Kidney epithelial cell (primary cell): ENCODE measurements at regions not wholly inside any gene's neighbourhood (a gene's known extent, or its start where the extent isn't known, plus 50 kb on each side); places are given as distances from the start of the nearest gene placed in this dataset.

Experiments used
- DNase-seq: peaks from one replicate; pipeline ENCODE4 v3.0.0-alpha.2; 2010; ENCODE audit warnings: low read depth
- H3K27me3 ChIP-seq: 2 replicates; pipeline ENCODE4 v1.6.0; 2011; ENCODE audit warnings: low read length; ENCODE audit not compliant: control insufficient read depth, insufficient read depth
- H3K36me3 ChIP-seq: 2 replicates; pipeline ENCODE4 v1.5.1; 2011; ENCODE audit warnings: low read length; ENCODE audit not compliant: control insufficient read depth, insufficient read depth
- H3K4me3 ChIP-seq: 2 replicates; pipeline ENCODE4 v1.5.1; 2011; ENCODE audit warnings: low read depth, mild to moderate bottlenecking, control low read depth, low read length
- CTCF ChIP-seq: IDR thresholded peaks from 2 replicates; pipeline ENCODE4 v1.5.1; 2011; ENCODE audit warnings: mild to moderate bottlenecking, moderate library complexity, low read length, control low read depth, inconsistent platforms; ENCODE audit not compliant: insufficient read depth, poor library complexity, severe bottlenecking

- no peak for DNase-seq
- H3K4me3 ChIP-seq, result no peak overlapping the region
- H3K36me3 ChIP-seq, result no peaks in the 10 kb centered on the region
- peak; percentile 57 for TF ChIP-seq CTCF
- peaks cover 16% of the 10 kb centered on the region for H3K27me3 ChIP-seq
These were observed 79.6 kb upstream of the TEKT1 start for GRCh38 chr17:6910987-6911603.

- Histone ChIP-seq H3K27me3 (peaks cover 16% of the 10 kb centered on the region), H3K4me3 (no peak overlapping the region), H3K36me3 (no peaks in the 10 kb centered on the region)
- no peak for DNase-seq
- TF ChIP-seq CTCF, result no peak
These were observed 80.9 kb upstream of the TEKT1 start for GRCh38 chr17:6912110-6913051.

GRCh38 chr17:6913608-6914443 lies 82.0 kb upstream of the ALOX12 start:
- H3K36me3 ChIP-seq, result no peaks in the 10 kb centered on the region
- no peak overlapping the region for H3K4me3 ChIP-seq
- DNase-seq, result no peak
- TF ChIP-seq CTCF, result peak; percentile 79
- peaks cover 16% of the 10 kb centered on the region for H3K27me3 ChIP-seq

GRCh38 chr17:6914711-6915110 lies 81.1 kb upstream of the ALOX12 start:
- TF ChIP-seq CTCF, result no peak
- H3K4me3 ChIP-seq, result no peak overlapping the region
- H3K36me3 ChIP-seq, result no peaks in the 10 kb centered on the region
- DNase-seq, result no peak
- H3K27me3 ChIP-seq, result peaks cover 16% of the 10 kb centered on the region

GRCh38 chr17:6915620-6916019 lies 80.2 kb upstream of the ALOX12 start:
- peaks cover 16% of the 10 kb centered on the region for H3K27me3 ChIP-seq
- H3K36me3 ChIP-seq, result no peaks in the 10 kb centered on the region
- no peak overlapping the region for H3K4me3 ChIP-seq
- no peak for DNase-seq
- no peak for TF ChIP-seq CTCF
